ENCODE measurements at regions not wholly inside any gene's neighbourhood (a gene's known extent, or its start where the extent isn't known, plus 50 kb on each side); places are given as distances from the start of the nearest gene placed in this dataset.

DNA sequence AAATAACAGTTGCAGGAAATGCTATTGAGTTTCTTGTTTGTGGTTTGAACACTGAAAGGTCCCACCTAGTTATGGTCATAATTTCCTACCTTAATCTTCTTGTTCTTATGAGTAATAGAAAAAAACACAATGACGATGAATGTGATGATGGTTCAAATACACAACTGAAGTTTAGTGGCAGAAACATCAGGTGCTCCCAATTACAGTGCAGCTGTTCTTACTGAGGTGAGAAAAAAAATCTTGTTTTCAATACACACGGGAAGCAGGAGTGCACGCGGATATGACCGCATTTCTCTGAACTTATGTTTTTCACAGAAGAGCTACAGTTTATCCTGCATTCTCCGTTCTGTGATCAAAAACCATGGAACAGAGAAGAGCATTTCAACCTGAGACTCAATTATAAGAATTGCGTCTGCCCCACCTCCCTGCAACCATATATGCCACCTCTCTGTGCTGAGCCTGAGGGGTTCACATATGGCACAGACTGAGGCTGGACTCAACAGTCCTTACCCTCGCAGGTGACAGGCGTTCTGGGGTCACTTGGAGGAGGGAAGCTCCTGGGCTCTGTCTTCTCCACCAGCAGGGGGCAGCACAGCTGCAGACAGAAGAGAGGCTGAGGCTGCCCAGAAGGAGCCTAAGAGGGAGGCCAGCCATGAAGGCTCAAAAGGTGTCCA, 99.7 kb upstream of the IGLL5 start (continued):
- no peak for TF ChIP-seq ZNF302 (tag by site-specific recombination; IDR thresholded peaks at IDR 0.05; ENCODE audit: low read depth)
- TF ChIP-seq ZBTB48 (tag by site-specific recombination; IDR thresholded peaks at IDR 0.05), result no peak
- TF ChIP-seq ZNF560 (tag by site-specific recombination; IDR thresholded peaks at IDR 0.05; ENCODE audit: borderline replicate concordance), result no peak
- TF ChIP-seq ZNF23 (tag by site-specific recombination; IDR thresholded peaks at IDR 0.05; ENCODE audit: borderline replicate concordance), result no peak
- no peak for TF ChIP-seq SCRT1 (tag by site-specific recombination; IDR thresholded peaks at IDR 0.05; ENCODE audit: borderline replicate concordance)
- TF ChIP-seq ZNF654 (tag by site-specific recombination; IDR thresholded peaks at IDR 0.05; ENCODE audit: low read depth), result peak; percentile 48
- no peak for TF ChIP-seq PRDM1 (tag by site-specific recombination; IDR thresholded peaks at IDR 0.05)

DNA sequence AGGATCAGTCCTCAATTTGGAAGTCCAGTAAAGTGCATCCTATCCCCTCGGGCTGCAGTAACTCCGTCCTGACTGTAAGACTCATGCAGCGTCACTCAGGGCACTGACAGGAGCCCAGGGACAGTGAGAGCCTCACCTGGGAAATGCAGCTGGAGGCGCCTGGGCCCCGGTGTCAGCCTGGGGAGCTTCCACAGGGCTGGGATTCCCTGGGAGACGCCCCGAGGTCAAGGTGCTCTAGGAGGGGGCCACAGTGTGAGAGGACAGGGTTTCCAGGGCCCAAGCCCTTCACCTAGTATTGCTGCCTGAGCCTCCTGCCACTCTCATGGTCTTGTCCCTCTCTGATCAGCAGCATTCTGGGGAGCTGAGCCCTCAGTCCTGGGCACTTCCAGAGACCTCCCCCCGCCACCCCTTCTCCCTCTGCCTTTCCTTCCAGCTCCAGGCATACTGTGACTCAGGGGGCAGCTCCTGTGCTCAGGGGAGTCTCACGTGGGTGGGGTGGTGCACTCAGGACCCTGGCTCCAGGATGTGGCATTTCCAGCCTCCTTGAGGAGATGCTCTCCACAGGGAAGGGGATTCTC, 99.1 kb upstream of the IGLL5 start:
- TF ChIP-seq ZNF544 (tag by site-specific recombination; IDR thresholded peaks at IDR 0.05) (no peak), ZNF398 (tag by site-specific recombination; IDR thresholded peaks at IDR 0.05) (no peak), REPIN1 (tag by site-specific recombination; IDR thresholded peaks at IDR 0.05; ENCODE audit: low read depth) (no peak), ZNF169 (tag by site-specific recombination; IDR thresholded peaks at IDR 0.05) (no peak), BCL11B (tag by site-specific recombination; IDR thresholded peaks at IDR 0.05; ENCODE audit: low read depth) (no peak), ZNF776 (tag by site-specific recombination; IDR thresholded peaks at IDR 0.05; ENCODE audit: borderline replicate concordance) (no peak), ZNF341 (tag by site-specific recombination; IDR thresholded peaks at IDR 0.05; ENCODE audit: low read depth) (no peak), ZNF580 (tag by site-specific recombination; IDR thresholded peaks at IDR 0.05) (no peak), KLF9 (tag by site-specific recombination; IDR thresholded peaks at IDR 0.05; ENCODE audit: low read depth) (no peak), ZFP37 (tag by site-specific recombination; IDR thresholded peaks at IDR 0.05) (no peak), ZNF19 (tag by site-specific recombination; IDR thresholded peaks at IDR 0.05; ENCODE audit: low read depth) (no peak), ZNF302 (tag by site-specific recombination; IDR thresholded peaks at IDR 0.05; ENCODE audit: low read depth) (no peak), SP2 (tag by site-specific recombination; IDR thresholded peaks at IDR 0.05) (no peak), ZNF707 (tag by site-specific recombination; IDR thresholded peaks at IDR 0.05) (no peak), ZNF175 (tag by site-specific recombination; IDR thresholded peaks at IDR 0.05) (no peak), IKZF3 (tag by site-specific recombination; IDR thresholded peaks at IDR 0.05) (no peak), EGR2 (tag by site-specific recombination; IDR thresholded peaks at IDR 0.05; ENCODE audit: low read depth) (no peak), ZBTB21 (tag by site-specific recombination; IDR thresholded peaks at IDR 0.05) (no peak), ZNF513 (tag by site-specific recombination; IDR thresholded peaks at IDR 0.05) (no peak)
- TF ChIP-seq, protein P1, sequence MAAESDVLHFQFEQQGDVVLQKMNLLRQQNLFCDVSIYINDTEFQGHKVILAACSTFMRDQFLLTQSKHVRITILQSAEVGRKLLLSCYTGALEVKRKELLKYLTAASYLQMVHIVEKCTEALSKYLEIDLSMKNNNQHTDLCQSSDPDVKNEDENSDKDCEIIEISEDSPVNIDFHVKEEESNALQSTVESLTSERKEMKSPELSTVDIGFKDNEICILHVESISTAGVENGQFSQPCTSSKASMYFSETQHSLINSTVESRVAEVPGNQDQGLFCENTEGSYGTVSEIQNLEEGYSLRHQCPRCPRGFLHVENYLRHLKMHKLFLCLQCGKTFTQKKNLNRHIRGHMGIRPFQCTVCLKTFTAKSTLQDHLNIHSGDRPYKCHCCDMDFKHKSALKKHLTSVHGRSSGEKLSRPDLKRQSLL (tag by site-specific recombination; IDR thresholded peaks at IDR 0.05), result no peak
- Histone ChIP-seq H3K27ac (ENCODE audit: extremely low read depth, low read depth, low read length) (no peak overlapping the region), H3K4me3 (ENCODE audit: low read depth, low read length) (no peak overlapping the region), H3K36me3 (ENCODE audit: control insufficient read depth in 2 of 2, insufficient read depth in 1 of 2, low read length in 2 of 2) (no peaks in the 10 kb centered on the region), H3K9me3 (ENCODE audit: control insufficient read depth, insufficient read depth, low read depth, low read length) (no peaks in the 10 kb centered on the region), H3K4me1 (ENCODE audit: control insufficient read depth, insufficient read depth, low read length) (no peaks in the 10 kb centered on the region)
- CTCF ChIA-PET, result interaction anchor here (0.6 to 12.3 kb wide), 49 partner anchors 8 to 357 kb away, joined by 3 to 158 read pairs (median 6); partner anchors contain the start of gene IGLL5
- POLR2A ChIA-PET, result no interaction called here

Measured in HEK293 (cell line).